IPS-15b (cell line): ENCODE measurements at regions not wholly inside any gene's neighbourhood (a gene's known extent, or its start where the extent isn't known, plus 50 kb on each side); places are given as distances from the start of the nearest gene placed in this dataset.

Source experiments
- H3K27me3 ChIP-seq: one replicate; pipeline ENCODE4 v1.6.1; 2013; ENCODE audit warnings: low read length; ENCODE audit not compliant: control insufficient read depth, insufficient read depth
- H3K36me3 ChIP-seq: one replicate; pipeline ENCODE4 v1.6.1; 2013; ENCODE audit warnings: low read length; ENCODE audit not compliant: control insufficient read depth, insufficient read depth
- H3K4me1 ChIP-seq: one replicate; pipeline ENCODE4 v1.6.1; 2013; ENCODE audit warnings: mild to moderate bottlenecking, low read length; ENCODE audit not compliant: control insufficient read depth, insufficient read depth
- H3K4me3 ChIP-seq: one replicate; pipeline ENCODE4 v1.5.1; 2013; ENCODE audit warnings: low read depth, low read length
- H3K9ac ChIP-seq: one replicate; pipeline ENCODE4 v1.6.1; 2013; ENCODE audit warnings: low read depth, mild to moderate bottlenecking, low read length
- H3K9me3 ChIP-seq: one replicate; pipeline ENCODE4 v1.6.1; 2013; ENCODE audit warnings: mild to moderate bottlenecking, low read length; ENCODE audit not compliant: control insufficient read depth, insufficient read depth

- H3K36me3 ChIP-seq = no peaks in the 10 kb centered on the region
- no peak overlapping the region for H3K9ac ChIP-seq
- no peaks in the 10 kb centered on the region for H3K27me3 ChIP-seq
- H3K9me3 ChIP-seq = no peaks in the 10 kb centered on the region
- H3K4me3 ChIP-seq = no peak overlapping the region
- peaks cover 6% of the 10 kb centered on the region for H3K4me1 ChIP-seq
These were observed 316.2 kb downstream of the BRINP1 start for GRCh38 chr9:119053070-119053469.

DNA sequence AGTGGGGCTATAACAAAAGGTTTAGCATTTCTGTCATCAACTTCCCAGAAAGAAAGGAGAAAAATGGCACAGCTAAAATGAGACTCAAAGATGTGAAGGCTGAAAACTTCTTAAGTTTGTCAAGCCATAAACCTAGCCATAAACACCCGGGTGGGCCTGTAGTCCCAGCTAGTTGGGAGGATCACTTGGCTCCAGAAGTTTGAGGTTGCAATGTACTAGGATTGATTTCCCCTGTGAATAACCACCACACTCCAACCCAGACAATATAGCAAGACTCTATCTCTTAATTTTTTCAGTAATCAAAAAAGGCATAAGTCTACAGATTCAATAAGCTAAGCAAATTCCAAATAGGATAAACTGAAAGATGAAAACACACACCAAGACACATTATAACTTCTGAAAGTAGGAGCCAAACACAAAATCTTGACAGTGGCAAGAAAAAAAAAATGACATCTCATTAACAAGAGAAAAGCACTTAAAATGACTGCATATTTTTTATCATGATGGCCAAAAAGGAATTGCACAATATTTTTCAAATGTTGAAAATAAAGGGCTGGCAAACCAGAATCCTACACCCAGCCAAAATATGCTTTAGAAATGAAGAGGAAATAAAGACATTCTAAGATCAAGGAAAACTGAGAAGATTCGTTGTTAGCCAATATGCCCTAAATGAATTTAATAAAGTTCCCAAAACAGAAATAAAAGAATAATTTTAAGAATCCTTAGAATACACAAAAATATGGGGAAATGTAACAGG lies 308.4 kb downstream of the BRINP1 start:
- Histone ChIP-seq H3K36me3 (no peaks in the 10 kb centered on the region), H3K4me3 (no peak overlapping the region), H3K4me1 (no peaks in the 10 kb centered on the region), H3K9ac (no peak overlapping the region), H3K9me3 (no peaks in the 10 kb centered on the region), H3K27me3 (no peaks in the 10 kb centered on the region)

GRCh38 chr9:119071636-119072035 lies 297.6 kb downstream of the BRINP1 start:
- no peaks in the 10 kb centered on the region for H3K9me3 ChIP-seq
- no peaks in the 10 kb centered on the region for H3K27me3 ChIP-seq
- peaks cover 3% of the 10 kb centered on the region for H3K4me1 ChIP-seq
- H3K36me3 ChIP-seq = no peaks in the 10 kb centered on the region
- H3K4me3 ChIP-seq = no peak overlapping the region
- H3K9ac ChIP-seq = no peak overlapping the region

- Histone ChIP-seq H3K4me1 (peaks cover 16% of the 10 kb centered on the region), H3K9ac (no peak overlapping the region), H3K36me3 (no peaks in the 10 kb centered on the region), H3K27me3 (no peaks in the 10 kb centered on the region), H3K4me3 (no peak overlapping the region), H3K9me3 (no peaks in the 10 kb centered on the region)
These were observed 295.2 kb downstream of the BRINP1 start for GRCh38 chr9:119074017-119074416.

GRCh38 chr9:119078015-119078414 lies 291.2 kb downstream of the BRINP1 start:
- Histone ChIP-seq H3K9me3 (no peaks in the 10 kb centered on the region), H3K27me3 (no peaks in the 10 kb centered on the region), H3K4me1 (peaks cover 20% of the 10 kb centered on the region), H3K9ac (no peak overlapping the region), H3K36me3 (no peaks in the 10 kb centered on the region), H3K4me3 (no peak overlapping the region)

DNA sequence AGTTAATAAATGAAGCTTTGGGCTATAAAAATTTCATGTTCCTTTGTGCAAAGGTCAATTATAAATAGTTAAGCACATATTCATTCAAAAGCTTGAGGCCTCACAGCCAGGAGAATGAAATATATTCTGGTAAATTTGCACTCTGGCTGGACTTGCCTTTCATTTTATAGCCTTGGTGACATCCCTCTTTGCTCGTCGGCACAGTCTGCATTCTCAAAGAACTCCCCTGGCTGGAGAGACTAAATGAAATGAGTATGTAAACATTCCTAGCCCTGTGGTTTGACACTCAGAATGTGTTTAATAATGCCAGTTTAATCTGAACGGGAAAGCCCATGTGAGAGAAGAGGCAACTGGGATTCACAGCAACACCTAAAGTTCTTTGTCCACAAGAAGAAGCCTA lies 285.6 kb downstream of the BRINP1 start:
- H3K9me3 ChIP-seq = no peaks in the 10 kb centered on the region
- peaks cover 23% of the 10 kb centered on the region for H3K4me1 ChIP-seq
- no peak overlapping the region for H3K4me3 ChIP-seq
- no peaks in the 10 kb centered on the region for H3K27me3 ChIP-seq
- no peaks in the 10 kb centered on the region for H3K36me3 ChIP-seq
- no peak overlapping the region for H3K9ac ChIP-seq

DNA sequence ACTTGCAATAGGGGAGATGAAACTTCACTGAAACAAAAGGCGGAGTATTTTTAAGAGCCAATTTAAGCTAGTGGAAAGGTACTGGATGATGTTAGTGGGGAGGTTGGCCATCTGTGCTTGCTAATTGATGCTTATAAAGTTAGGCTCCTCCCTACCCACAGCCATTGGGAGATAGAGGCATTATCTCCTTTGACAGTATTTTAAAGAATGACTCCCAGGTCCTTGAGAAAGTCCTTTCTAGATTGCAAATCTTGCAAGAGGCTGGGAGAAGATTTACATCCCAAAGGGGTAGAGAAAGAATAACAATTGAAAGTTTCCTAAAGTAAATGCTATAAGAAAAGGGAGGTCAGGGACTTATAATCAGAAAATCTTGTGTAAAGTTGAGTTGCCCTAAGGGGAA lies 282.6 kb downstream of the BRINP1 start:
- Histone ChIP-seq H3K27me3 (no peaks in the 10 kb centered on the region), H3K36me3 (no peaks in the 10 kb centered on the region), H3K9me3 (no peaks in the 10 kb centered on the region), H3K9ac (no peak overlapping the region), H3K4me3 (no peak overlapping the region), H3K4me1 (peaks cover 18% of the 10 kb centered on the region)

DNA sequence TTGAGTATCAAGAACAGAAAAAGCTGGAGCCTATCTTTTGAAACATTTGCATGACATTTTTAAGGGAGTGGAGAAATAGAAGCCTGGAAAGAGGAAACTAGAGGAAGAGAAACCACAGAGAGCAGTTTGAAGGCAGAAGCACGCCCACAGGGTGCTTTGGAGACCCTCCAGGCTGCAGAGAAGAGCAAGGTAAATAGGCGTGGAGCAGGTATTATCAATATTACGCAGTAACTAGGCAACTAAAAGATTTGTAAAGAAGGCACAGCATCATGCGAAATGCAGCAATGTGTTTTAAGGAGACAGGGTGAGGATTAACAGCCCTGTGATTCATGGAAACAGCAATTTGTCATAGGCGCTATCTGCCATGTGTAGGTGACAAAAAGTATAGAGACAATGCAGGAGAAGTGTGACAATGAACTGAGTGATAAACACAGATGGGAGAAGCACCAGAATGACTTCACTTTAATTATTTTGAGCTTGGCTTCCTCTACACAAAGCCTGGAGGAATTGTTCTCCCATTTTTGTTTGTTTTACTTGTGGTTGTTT lies 281.2 kb downstream of the BRINP1 start:
- Histone ChIP-seq H3K4me3 (no peak overlapping the region), H3K9me3 (no peaks in the 10 kb centered on the region), H3K4me1 (peaks cover 18% of the 10 kb centered on the region), H3K36me3 (no peaks in the 10 kb centered on the region), H3K27me3 (no peaks in the 10 kb centered on the region), H3K9ac (no peak overlapping the region)

- no peak overlapping the region for H3K4me3 ChIP-seq
- H3K9ac ChIP-seq = no peak overlapping the region
- no peaks in the 10 kb centered on the region for H3K27me3 ChIP-seq
- H3K4me1 ChIP-seq = peaks cover 17% of the 10 kb centered on the region
- no peaks in the 10 kb centered on the region for H3K36me3 ChIP-seq
- H3K9me3 ChIP-seq = no peaks in the 10 kb centered on the region
These were observed 278.2 kb downstream of the BRINP1 start for GRCh38 chr9:119091074-119091473.

- Histone ChIP-seq H3K9me3 (no peaks in the 10 kb centered on the region), H3K27me3 (no peaks in the 10 kb centered on the region), H3K4me3 (no peak overlapping the region), H3K36me3 (no peaks in the 10 kb centered on the region), H3K4me1 (peaks cover 9% of the 10 kb centered on the region), H3K9ac (no peak overlapping the region)
These were observed 277.1 kb downstream of the BRINP1 start for GRCh38 chr9:119092125-119092524.

DNA sequence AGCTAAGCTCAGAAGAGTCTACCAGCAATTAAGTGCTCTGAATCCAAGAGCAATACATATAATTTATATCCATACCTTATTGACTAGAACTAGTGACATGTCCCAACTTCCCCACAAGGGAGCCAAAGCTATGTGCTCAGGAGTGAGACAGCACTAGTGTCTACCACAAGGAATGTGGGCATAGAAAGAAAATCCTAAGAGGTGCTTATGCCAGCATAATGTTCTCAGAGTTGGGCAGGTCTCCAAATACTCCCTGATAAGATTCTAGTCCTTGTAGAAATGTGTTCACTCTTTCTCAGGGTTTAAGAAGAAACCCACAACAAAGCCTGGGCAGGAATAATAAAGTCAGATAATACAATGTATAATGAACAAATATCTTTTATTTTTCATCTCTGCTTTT lies 275.1 kb downstream of the BRINP1 start:
- no peaks in the 10 kb centered on the region for H3K36me3 ChIP-seq
- no peaks in the 10 kb centered on the region for H3K27me3 ChIP-seq
- H3K9me3 ChIP-seq = no peaks in the 10 kb centered on the region
- no peak overlapping the region for H3K4me3 ChIP-seq
- no peaks in the 10 kb centered on the region for H3K4me1 ChIP-seq
- H3K9ac ChIP-seq = no peak overlapping the region

DNA sequence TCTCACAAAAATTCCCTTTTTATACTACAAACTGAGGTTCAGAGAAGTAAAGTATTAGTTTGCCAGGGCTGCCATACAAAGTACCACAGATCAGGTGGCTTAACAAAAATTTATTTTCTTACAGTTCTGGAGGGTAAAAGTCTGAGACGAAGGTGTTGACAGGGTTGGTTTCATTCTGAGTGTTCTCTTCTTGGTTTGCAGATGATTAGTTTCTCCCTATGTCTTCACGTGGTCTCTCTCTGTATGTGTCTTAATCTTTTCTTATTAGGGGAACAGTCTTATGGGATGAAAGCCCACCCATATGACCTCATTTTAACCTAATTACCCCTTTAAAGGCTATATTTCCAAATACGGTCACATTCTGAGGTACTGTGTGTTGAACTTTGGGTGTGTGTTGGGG lies 274.2 kb downstream of the BRINP1 start:
- Histone ChIP-seq H3K36me3 (no peaks in the 10 kb centered on the region), H3K27me3 (no peaks in the 10 kb centered on the region), H3K4me1 (no peaks in the 10 kb centered on the region), H3K9me3 (no peaks in the 10 kb centered on the region), H3K9ac (no peak overlapping the region), H3K4me3 (no peak overlapping the region)
